Neural progenitor cell (in vitro differentiated cells): ENCODE measurements at regions not wholly inside any gene's neighbourhood (a gene's known extent, or its start where the extent isn't known, plus 50 kb on each side); places are given as distances from the start of the nearest gene placed in this dataset.

ENCODE experiments used
- DNase-seq: peaks from one replicate; pipeline ENCODE4 v3.0.0-alpha.2; 2016; ENCODE audit warnings: low spot score
- H2AFZ ChIP-seq: fragments of 200-600 bp; sonication (generic); replicated peaks from 2 replicates; pipeline ENCODE4 v1.6.1; 2016; ENCODE audit warnings: antibody characterized with exemption
- H3F3A ChIP-seq: fragments of 200-600 bp; sonication (generic); 2 replicates; pipeline ENCODE4 v1.6.1; 2016; ENCODE audit warnings: antibody characterized with exemption, low read depth
- H3K27ac ChIP-seq: fragments of 200-600 bp; sonication (generic); 2 replicates; pipeline ENCODE4 v1.5.1; 2016; ENCODE audit warnings: mild to moderate bottlenecking
- H3K27me3 ChIP-seq: fragments of 200-600 bp; sonication (generic); 2 replicates; pipeline ENCODE4 v1.6.1; 2016; ENCODE audit warnings: mild to moderate bottlenecking, moderate library complexity
- H3K36me3 ChIP-seq: fragments of 200-600 bp; sonication (generic); 2 replicates; pipeline ENCODE4 v1.5.1; 2016
- H3K4me1 ChIP-seq: fragments of 200-600 bp; sonication (generic); 2 replicates; pipeline ENCODE4 v1.6.1; 2016; ENCODE audit warnings: mixed run types
- H3K4me2 ChIP-seq: fragments of 200-600 bp; sonication (generic); 2 replicates; pipeline ENCODE4 v1.6.1; 2016
- H3K4me3 ChIP-seq: fragments of 200-600 bp; sonication (generic); 2 replicates; pipeline ENCODE4 v1.5.1; 2016
- H3K79me2 ChIP-seq: fragments of 200-600 bp; sonication (generic); 2 replicates; pipeline ENCODE4 v1.6.1; 2016; ENCODE audit warnings: low read depth
- H3K9ac ChIP-seq: fragments of 200-600 bp; sonication (generic); 2 replicates; pipeline ENCODE4 v1.6.1; 2016
- H3K9me3 ChIP-seq: fragments of 200-600 bp; sonication (generic); 2 replicates; pipeline ENCODE4 v1.5.1; 2016; ENCODE audit warnings: low read depth
- H4K20me1 ChIP-seq: fragments of 200-600 bp; sonication (generic); 2 replicates; pipeline ENCODE4 v1.6.1; 2016; ENCODE audit warnings: low read depth
- H3K27ac Mint-ChIP-seq: 3 replicates; pipeline ENCODE4 v1.8.0; 2021; ENCODE audit warnings: mixed read lengths
- H3K27me3 Mint-ChIP-seq: 2 replicates; pipeline ENCODE4 v1.8.0; 2022; ENCODE audit warnings: low read depth, mild to moderate bottlenecking, inconsistent platforms, moderate library complexity, mixed read lengths; ENCODE audit not compliant: insufficient read depth
- H3K36me3 Mint-ChIP-seq: 3 replicates; pipeline ENCODE4 v1.8.0; 2021; ENCODE audit warnings: mixed read lengths
- H3K4me1 Mint-ChIP-seq: 3 replicates; pipeline ENCODE4 v1.8.0; 2021; ENCODE audit warnings: mixed read lengths
- H3K4me3 Mint-ChIP-seq: 3 replicates; pipeline ENCODE4 v1.8.0; 2021; ENCODE audit warnings: mild to moderate bottlenecking, moderate library complexity, mixed read lengths
- H3K9me3 Mint-ChIP-seq: 3 replicates; pipeline ENCODE4 v1.8.0; 2020; ENCODE audit warnings: mixed read lengths
- CTCF ChIP-seq: fragments of 200-600 bp; sonication (generic); IDR thresholded peaks from 2 replicates; pipeline ENCODE4 v1.5.1; 2017; ENCODE audit warnings: antibody characterized with exemption, mild to moderate bottlenecking
- EZH2 ChIP-seq: fragments of 200-600 bp; sonication (generic); IDR thresholded peaks from 2 replicates; pipeline ENCODE4 v1.6.1; 2017; ENCODE audit warnings: antibody characterized with exemption, mild to moderate bottlenecking, moderate library complexity
- EZH2phosphoT487 ChIP-seq: fragments of 200-600 bp; sonication (generic); IDR thresholded peaks from 2 replicates; pipeline ENCODE4 v1.6.1; 2017; ENCODE audit warnings: antibody characterized with exemption

DNA sequence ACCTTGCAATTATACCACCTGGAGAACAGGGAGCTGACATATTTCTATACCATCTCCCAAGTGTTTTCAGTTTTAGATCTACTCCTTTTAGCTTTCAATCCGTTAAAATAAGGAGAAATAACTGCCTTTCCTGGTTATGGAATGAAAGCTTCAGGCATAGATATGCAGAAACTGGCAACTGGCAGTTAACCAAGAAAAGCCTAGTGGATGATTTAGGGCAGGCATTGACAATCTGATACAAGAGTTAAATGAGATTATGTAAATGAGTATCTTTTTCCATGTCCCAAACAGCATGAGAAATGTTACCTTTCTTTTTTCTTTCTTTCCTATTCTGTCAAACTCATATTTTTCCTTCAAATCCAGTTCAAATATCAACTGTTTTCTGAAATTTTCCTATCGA lies 689.1 kb upstream of the DPPA4 start:
- Histone ChIP-seq H3K9me3 (no peaks in the 10 kb centered on the region), H3K79me2 (no peaks in the 10 kb centered on the region), H3K27ac (no peak overlapping the region), H3K36me3 (no peaks in the 10 kb centered on the region), H3K27me3 (no peaks in the 10 kb centered on the region), H3K9ac (no peak overlapping the region), H3K4me3 (no peak overlapping the region), H3K4me1 (no peaks in the 10 kb centered on the region), H3K4me2 (no peak overlapping the region), H2AFZ (no peak overlapping the region), H4K20me1 (no peaks in the 10 kb centered on the region), H3F3A (no peaks in the 10 kb centered on the region)
- no peak for DNase-seq
- no peak overlapping the region for H3K27ac Mint-ChIP-seq
- H3K36me3 Mint-ChIP-seq: peaks cover 3% of the 10 kb centered on the region
- H3K4me3 Mint-ChIP-seq: no peak overlapping the region
- TF ChIP-seq CTCF: no peak
- no peak for TF ChIP-seq EZH2phosphoT487
- TF ChIP-seq EZH2: no peak
- peaks cover 8% of the 10 kb centered on the region for H3K4me1 Mint-ChIP-seq
- H3K9me3 Mint-ChIP-seq: peaks cover 13% of the 10 kb centered on the region
- H3K27me3 Mint-ChIP-seq: no peaks in the 10 kb centered on the region

- no peaks in the 10 kb centered on the region for H3K36me3 ChIP-seq
- H3K27ac ChIP-seq: no peak overlapping the region
- peaks cover 8% of the 10 kb centered on the region for H3K4me1 Mint-ChIP-seq
- H3K9me3 Mint-ChIP-seq: peaks cover 13% of the 10 kb centered on the region
- TF ChIP-seq EZH2phosphoT487: no peak
- TF ChIP-seq CTCF: no peak
- no peak for TF ChIP-seq EZH2
- H3K4me1 ChIP-seq: no peaks in the 10 kb centered on the region
- H3K27me3 ChIP-seq: no peaks in the 10 kb centered on the region
- no peak overlapping the region for H3K4me2 ChIP-seq
- no peaks in the 10 kb centered on the region for H3K79me2 ChIP-seq
- no peak overlapping the region for H3K9ac ChIP-seq
- H3K4me3 Mint-ChIP-seq: no peak overlapping the region
- no peak overlapping the region for H3K4me3 ChIP-seq
- peaks cover 3% of the 10 kb centered on the region for H3K36me3 Mint-ChIP-seq
- H3K27me3 Mint-ChIP-seq: no peaks in the 10 kb centered on the region
- DNase-seq: no peak
- no peaks in the 10 kb centered on the region for H4K20me1 ChIP-seq
- H3K27ac Mint-ChIP-seq: no peak overlapping the region
- no peaks in the 10 kb centered on the region for H3K9me3 ChIP-seq
- H3F3A ChIP-seq: no peaks in the 10 kb centered on the region
- H2AFZ ChIP-seq: no peak overlapping the region
Measured at GRCh38 chr3:110027446-110028080, 690.2 kb upstream of the DPPA4 start.

DNA sequence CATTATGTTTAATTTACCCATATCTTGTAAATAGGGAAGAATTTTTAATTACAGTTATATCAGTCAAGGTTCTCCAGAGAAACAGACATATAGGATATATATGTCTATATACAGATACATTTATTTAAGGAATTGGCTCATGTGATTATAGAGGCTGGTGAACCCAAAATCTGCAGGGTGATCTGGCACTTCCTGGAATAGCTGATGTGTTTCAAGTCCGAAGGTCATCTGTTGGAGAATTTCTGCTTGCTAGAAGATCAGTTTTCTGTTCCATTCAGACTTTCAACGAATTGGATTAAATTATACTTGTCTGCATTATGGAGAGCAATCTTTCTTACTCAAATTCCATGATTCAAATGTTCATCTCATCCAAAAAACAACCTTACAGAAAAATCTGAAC lies 694.6 kb upstream of the DPPA4 start:
- H3K36me3 ChIP-seq: no peaks in the 10 kb centered on the region
- no peak overlapping the region for H2AFZ ChIP-seq
- no peak overlapping the region for H3K27ac ChIP-seq
- peaks cover 3% of the 10 kb centered on the region for H3K9me3 Mint-ChIP-seq
- no peaks in the 10 kb centered on the region for H4K20me1 ChIP-seq
- peaks cover 3% of the 10 kb centered on the region for H3K36me3 Mint-ChIP-seq
- no peak overlapping the region for H3K4me3 ChIP-seq
- H3K4me2 ChIP-seq: no peak overlapping the region
- no peak overlapping the region for H3K4me3 Mint-ChIP-seq
- no peak for TF ChIP-seq EZH2phosphoT487
- no peak for TF ChIP-seq CTCF
- TF ChIP-seq EZH2: no peak
- H3K79me2 ChIP-seq: no peaks in the 10 kb centered on the region
- no peaks in the 10 kb centered on the region for H3F3A ChIP-seq
- H3K9ac ChIP-seq: no peak overlapping the region
- H3K27me3 Mint-ChIP-seq: no peaks in the 10 kb centered on the region
- H3K27ac Mint-ChIP-seq: no peak overlapping the region
- H3K27me3 ChIP-seq: no peaks in the 10 kb centered on the region
- H3K9me3 ChIP-seq: no peaks in the 10 kb centered on the region
- H3K4me1 ChIP-seq: no peaks in the 10 kb centered on the region
- H3K4me1 Mint-ChIP-seq: peaks cover 8% of the 10 kb centered on the region
- DNase-seq: no peak
